Fibroblast of lung (primary cell): ENCODE measurements at regions not wholly inside any gene's neighbourhood (a gene's known extent, or its start where the extent isn't known, plus 50 kb on each side); places are given as distances from the start of the nearest gene placed in this dataset.

Source experiments
- EZH2 ChIP-seq: IDR thresholded peaks from 2 replicates; pipeline ENCODE4 v1.5.1; 2012; ENCODE audit warnings: low read length, control low read depth, mild to moderate bottlenecking; ENCODE audit errors: missing control alignments
- TF ChIP-seq, protein P1 (sequence below), 2 donors: IDR thresholded peaks in 1 of 2; conservative IDR thresholded peaks in 1 of 2; 1 replicate in 1 of 2; 2 replicates in 1 of 2; pipeline ENCODE4 v1.5.1; 2011 to 2012; ENCODE audit warnings: low read length in 2 of 2, control low read depth in 1 of 2, inconsistent platforms in 1 of 2, low read depth in 1 of 2, mild to moderate bottlenecking in 1 of 2

DNA sequence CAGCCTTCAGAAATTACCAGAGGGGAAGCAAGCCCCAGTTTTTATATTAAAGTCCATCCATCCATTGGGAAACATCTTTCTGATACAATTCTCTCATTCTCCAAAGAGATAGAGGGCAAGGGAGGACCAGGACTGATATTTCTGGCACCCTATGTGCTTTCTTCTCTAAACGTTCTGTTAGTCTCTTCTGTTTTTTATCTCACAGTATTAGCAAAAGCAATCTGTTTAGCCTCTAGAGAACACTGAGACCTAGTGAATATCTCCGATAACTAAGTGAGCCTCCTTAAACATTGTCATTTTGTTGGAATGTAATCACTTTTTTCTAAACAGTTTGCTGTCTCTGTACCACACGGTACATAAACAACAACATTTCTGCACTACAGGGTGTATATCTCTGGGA, 464.6 kb downstream of the JRKL start:
- TF ChIP-seq, protein P1, sequence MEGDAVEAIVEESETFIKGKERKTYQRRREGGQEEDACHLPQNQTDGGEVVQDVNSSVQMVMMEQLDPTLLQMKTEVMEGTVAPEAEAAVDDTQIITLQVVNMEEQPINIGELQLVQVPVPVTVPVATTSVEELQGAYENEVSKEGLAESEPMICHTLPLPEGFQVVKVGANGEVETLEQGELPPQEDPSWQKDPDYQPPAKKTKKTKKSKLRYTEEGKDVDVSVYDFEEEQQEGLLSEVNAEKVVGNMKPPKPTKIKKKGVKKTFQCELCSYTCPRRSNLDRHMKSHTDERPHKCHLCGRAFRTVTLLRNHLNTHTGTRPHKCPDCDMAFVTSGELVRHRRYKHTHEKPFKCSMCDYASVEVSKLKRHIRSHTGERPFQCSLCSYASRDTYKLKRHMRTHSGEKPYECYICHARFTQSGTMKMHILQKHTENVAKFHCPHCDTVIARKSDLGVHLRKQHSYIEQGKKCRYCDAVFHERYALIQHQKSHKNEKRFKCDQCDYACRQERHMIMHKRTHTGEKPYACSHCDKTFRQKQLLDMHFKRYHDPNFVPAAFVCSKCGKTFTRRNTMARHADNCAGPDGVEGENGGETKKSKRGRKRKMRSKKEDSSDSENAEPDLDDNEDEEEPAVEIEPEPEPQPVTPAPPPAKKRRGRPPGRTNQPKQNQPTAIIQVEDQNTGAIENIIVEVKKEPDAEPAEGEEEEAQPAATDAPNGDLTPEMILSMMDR (conservative IDR thresholded peaks at IDR 0.05 in 1 of 2, IDR thresholded peaks at IDR 0.05 in 1 of 2; ENCODE audit: low read depth in 1 of 2, low read length in 2 of 2): no peak
- no peak for TF ChIP-seq EZH2
